GM12873 (cell line): ENCODE measurements at regions not wholly inside any gene's neighbourhood (a gene's known extent, or its start where the extent isn't known, plus 50 kb on each side); places are given as distances from the start of the nearest gene placed in this dataset.

Source experiments
- CTCF ChIP-seq: IDR thresholded peaks from 2 replicates; pipeline ENCODE4 v1.5.1; 2012; ENCODE audit warnings: low read depth, mild to moderate bottlenecking, moderate library complexity, low read length, control low read depth; ENCODE audit not compliant: insufficient read depth; ENCODE audit errors: missing control alignments

GRCh38 chr2:168392024-168392423 lies 64.0 kb upstream of the CERS6 start:
- no peak for TF ChIP-seq CTCF

DNA sequence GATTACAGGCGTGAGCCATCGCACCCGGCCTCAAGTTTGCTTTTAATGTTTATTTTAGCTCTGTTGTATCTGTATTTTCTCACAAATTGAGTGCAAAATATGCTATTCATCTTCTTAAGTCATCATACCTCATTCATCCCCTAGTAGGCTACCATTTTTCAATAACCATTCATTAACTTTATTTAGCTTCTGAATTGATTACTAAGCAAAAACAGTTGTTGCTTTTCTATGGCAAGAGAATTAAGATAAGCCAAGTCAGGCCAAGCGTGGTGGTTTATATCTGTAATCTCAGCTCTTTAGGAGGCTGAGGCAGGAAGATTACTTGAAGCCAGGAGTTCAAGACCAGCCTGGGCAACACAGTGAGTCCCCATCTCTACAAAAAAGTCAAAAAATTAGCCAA lies 63.3 kb upstream of the CERS6 start:
- no peak for TF ChIP-seq CTCF

- TF ChIP-seq CTCF, result no peak
Measured at GRCh38 chr2:168394262-168394661, 61.8 kb upstream of the CERS6 start.

GRCh38 chr2:168396131-168396530 lies 59.9 kb upstream of the CERS6 start:
- no peak for TF ChIP-seq CTCF

DNA sequence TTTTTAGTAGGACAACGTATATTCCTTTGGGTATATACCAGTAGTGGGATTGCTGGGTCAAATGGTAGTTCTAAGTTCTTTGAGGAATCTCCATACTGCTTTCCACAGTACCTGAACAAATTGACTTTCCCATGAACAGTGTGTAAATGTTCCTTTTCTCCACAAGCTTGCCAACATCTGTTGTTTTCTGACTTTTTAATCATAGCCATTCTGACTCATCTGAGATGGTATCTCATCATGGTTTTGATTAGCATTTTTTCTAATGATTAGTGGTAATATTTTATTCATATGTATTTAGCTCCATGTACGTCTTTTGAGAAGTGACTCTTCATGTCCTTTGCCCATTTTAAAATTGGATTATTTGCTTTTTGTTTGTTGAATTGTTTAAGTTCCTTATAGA lies 58.4 kb upstream of the CERS6 start:
- no peak for TF ChIP-seq CTCF

- TF ChIP-seq CTCF, result no peak
Measured at GRCh38 chr2:168401048-168401556, 55.0 kb upstream of the CERS6 start.

- TF ChIP-seq CTCF, result no peak
Measured at GRCh38 chr2:168401771-168402170, 54.3 kb upstream of the CERS6 start.

DNA sequence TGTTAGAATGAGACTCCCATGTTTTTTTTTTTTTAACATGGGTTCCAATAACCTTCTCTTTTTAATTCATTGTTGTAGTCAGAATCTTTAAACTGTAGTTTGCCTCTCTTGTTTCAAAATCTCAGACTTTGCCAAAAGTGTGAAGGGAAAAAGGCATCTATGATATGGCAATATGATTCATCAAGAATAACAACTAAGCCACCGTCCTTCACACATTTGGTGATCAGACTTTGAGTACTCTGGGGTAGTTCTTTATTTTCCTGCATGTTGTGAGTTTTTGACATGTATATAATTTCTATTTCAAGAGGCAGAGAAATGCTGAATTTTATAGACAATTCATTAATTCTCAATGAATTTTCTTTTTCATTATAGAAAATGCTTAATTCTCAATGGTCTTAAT lies 53.5 kb upstream of the CERS6 start:
- no peak for TF ChIP-seq CTCF
